HG03139 (cell line): ENCODE measurements at regions not wholly inside any gene's neighbourhood (a gene's known extent, or its start where the extent isn't known, plus 50 kb on each side); places are given as distances from the start of the nearest gene placed in this dataset.

Source experiments
- ATAC-seq: cut with Tn5 transposase; IDR thresholded peaks from one replicate; pipeline ENCODE4 v1.9.1; 2021; ENCODE audit not compliant: unreplicated experiment

DNA sequence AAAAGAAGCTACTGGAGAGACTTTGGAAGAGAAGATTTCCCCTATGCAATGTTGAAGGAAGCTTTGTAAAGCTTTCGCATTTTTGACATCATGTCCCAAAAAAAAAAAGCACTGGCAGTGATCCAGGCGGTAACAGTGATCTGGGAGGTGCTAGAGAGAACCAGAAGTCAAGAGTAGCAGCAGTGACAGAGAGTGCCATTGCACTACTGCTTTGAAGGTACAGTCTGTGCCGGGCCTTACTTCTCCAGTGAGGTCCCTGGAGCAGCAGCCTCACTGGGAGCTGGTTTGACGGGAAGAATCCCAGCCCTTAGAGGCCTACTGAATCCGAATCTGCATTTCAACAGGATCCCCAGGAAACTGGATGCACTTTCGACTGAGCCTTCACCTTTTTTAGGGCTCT lies 50.9 kb upstream of the ATL2 start:
- no peak for ATAC-seq

DNA sequence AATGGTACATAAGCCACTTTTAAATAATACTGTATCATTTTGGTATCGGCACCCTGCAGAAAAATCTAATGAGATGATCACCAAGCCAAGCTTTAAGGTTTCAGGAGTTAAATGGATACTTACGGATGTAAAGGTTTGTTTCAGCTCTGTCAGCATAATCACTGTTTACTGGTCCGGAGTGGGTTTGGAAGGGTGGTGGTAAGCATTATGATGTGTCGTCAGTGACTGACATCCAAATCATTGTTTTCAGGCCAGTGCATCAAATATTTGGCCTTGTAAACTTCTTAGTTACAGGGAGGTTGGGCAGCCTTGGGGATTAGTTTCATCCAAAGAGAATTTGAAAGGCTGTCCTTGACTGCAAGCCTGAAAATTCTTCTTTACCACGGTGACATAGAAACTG lies 50.0 kb upstream of the ATL2 start:
- ATAC-seq: no peak
